GM21786 (cell line): ENCODE measurements at regions not wholly inside any gene's neighbourhood (a gene's known extent, or its start where the extent isn't known, plus 50 kb on each side); places are given as distances from the start of the nearest gene placed in this dataset.

Source experiments
- ATAC-seq: cut with Tn5 transposase; IDR thresholded peaks from one replicate; pipeline ENCODE4 v1.9.1; 2021; ENCODE audit not compliant: unreplicated experiment

- peak; percentile 47 for ATAC-seq
These were observed 881.9 kb downstream of the SLITRK6 start for GRCh38 chr13:84917252-84917878.

GRCh38 chr13:84912720-84913119, 886.5 kb downstream of the SLITRK6 start:
- ATAC-seq: no peak

- no peak for ATAC-seq
These were observed 888.8 kb downstream of the SLITRK6 start for GRCh38 chr13:84910423-84910822.

GRCh38 chr13:84903391-84903790, 895.8 kb downstream of the SLITRK6 start:
- ATAC-seq: no peak

GRCh38 chr13:84902243-84902642, 897.0 kb downstream of the SLITRK6 start:
- no peak for ATAC-seq

GRCh38 chr13:84896128-84896527, 903.1 kb downstream of the SLITRK6 start:
- no peak for ATAC-seq

- ATAC-seq: no peak
These were observed 904.5 kb downstream of the SLITRK6 start for GRCh38 chr13:84894749-84895148.

- no peak for ATAC-seq
These were observed 913.4 kb downstream of the SLITRK6 start for GRCh38 chr13:84885868-84886267.

- ATAC-seq: no peak
These were observed 925.3 kb downstream of the SLITRK6 start for GRCh38 chr13:84873951-84874350.

- no peak for ATAC-seq
These were observed 929.0 kb downstream of the SLITRK6 start for GRCh38 chr13:84870190-84870589.

GRCh38 chr13:84867246-84867645, 932.0 kb downstream of the SLITRK6 start:
- no peak for ATAC-seq

- no peak for ATAC-seq
These were observed 933.4 kb downstream of the SLITRK6 start for GRCh38 chr13:84865783-84866221.

GRCh38 chr13:84864341-84864740, 934.9 kb downstream of the SLITRK6 start:
- ATAC-seq: no peak

GRCh38 chr13:84847107-84847506, 952.1 kb downstream of the SLITRK6 start:
- ATAC-seq: no peak

GRCh38 chr13:84845907-84846619, 953.2 kb downstream of the SLITRK6 start:
- no peak for ATAC-seq

- ATAC-seq: no peak
These were observed 954.7 kb downstream of the SLITRK6 start for GRCh38 chr13:84844473-84844872.

GRCh38 chr13:84843368-84843767, 955.9 kb downstream of the SLITRK6 start:
- no peak for ATAC-seq

- no peak for ATAC-seq
These were observed 951.9 kb upstream of the SLITRK1 start for GRCh38 chr13:84834201-84834600.

- no peak for ATAC-seq
These were observed 949.7 kb upstream of the SLITRK1 start for GRCh38 chr13:84831666-84832657.

GRCh38 chr13:84823528-84823927, 941.3 kb upstream of the SLITRK1 start:
- no peak for ATAC-seq

- ATAC-seq: no peak
These were observed 939.0 kb upstream of the SLITRK1 start for GRCh38 chr13:84821261-84821660.
